ENCODE measurements at regions not wholly inside any gene's neighbourhood (a gene's known extent, or its start where the extent isn't known, plus 50 kb on each side); places are given as distances from the start of the nearest gene placed in this dataset.

GRCh38 chr7:106721816-106722785, 61.1 kb upstream of the CCDC71L start:
- Histone ChIP-seq H3K56ac (ENCODE audit: insufficient read length, low read depth, low read length) (no peak overlapping the region), H3K14ac (ENCODE audit: insufficient read depth, low read length) (no peak overlapping the region), H4K20me1 (ENCODE audit: control insufficient read depth, insufficient read depth, insufficient read length) (no peaks in the 10 kb centered on the region), H3K27ac (ENCODE audit: insufficient read length, low read depth, low read length) (no peak overlapping the region), H3K27me3 (ENCODE audit: insufficient read depth, low read length) (no peaks in the 10 kb centered on the region), H3K23ac (ENCODE audit: insufficient read length, low read depth, low read length) (no peak overlapping the region), H2AK5ac (ENCODE audit: insufficient read length, low read length) (no peak overlapping the region), H2BK15ac (ENCODE audit: low read depth, low read length) (no peak overlapping the region), H3K9ac (ENCODE audit: extremely low read depth, insufficient read length, low read length) (no peak overlapping the region), H2BK5ac (ENCODE audit: insufficient read length, low read length) (no peak overlapping the region), H3K9me3 (ENCODE audit: control insufficient read depth, low read depth, low read length) (no peaks in the 10 kb centered on the region), H3K79me2 (ENCODE audit: insufficient read depth, low read length) (no peaks in the 10 kb centered on the region), H4K91ac (ENCODE audit: insufficient read length, low read depth, low read length) (no peak overlapping the region), H3K79me1 (ENCODE audit: insufficient read depth, low read depth, low read length, poor library complexity, severe bottlenecking) (no peaks in the 10 kb centered on the region), H2BK120ac (ENCODE audit: low read depth, low read length, poor library complexity, severe bottlenecking) (no peak overlapping the region), H2BK20ac (ENCODE audit: low read depth, low read length, poor library complexity, severe bottlenecking) (no peak overlapping the region), H4K5ac (ENCODE audit: insufficient read length, low read depth, low read length) (no peak overlapping the region), H3K4me1 (ENCODE audit: insufficient read depth, low read length) (no peaks in the 10 kb centered on the region), H3K4me2 (ENCODE audit: insufficient read depth, insufficient read length, low read length) (no peak overlapping the region), H3K18ac (ENCODE audit: insufficient read length, low read depth, low read length) (no peak overlapping the region), H3K4ac (ENCODE audit: low read depth, low read length) (no peak overlapping the region), H2BK12ac (ENCODE audit: insufficient read length, low read depth, low read length) (no peak overlapping the region), H3K23me2 (ENCODE audit: insufficient read length, low read depth, low read length, poor library complexity, severe bottlenecking) (no peaks in the 10 kb centered on the region), H3T11ph (ENCODE audit: low read length) (no peak overlapping the region), H2AFZ (ENCODE audit: low read length) (no peak overlapping the region), H4K8ac (replicated peaks; ENCODE audit: insufficient read length, low read depth, low read length) (no peak overlapping the region)
- no peak for TF ChIP-seq CTCF (conservative IDR thresholded peaks at IDR 0.05)
- no CpG with 5 or more reads among the region's 5 CpGs for WGBS (ENCODE audit: extremely low coverage, insufficient read length, low lambda C conversion rate)
- Mint-ChIP-seq H3K36me3 (ENCODE audit: insufficient read depth in 1 of 3, low read depth in 3 of 3) (no peaks in the 10 kb centered on the region; a peak in 1 of 7 replicates), H3K4me3 (no peak overlapping the region), H3K27ac (no peak overlapping the region; a peak in 1 of 7 replicates), H3K4me1 (peaks cover 9 to 14% of the 10 kb centered on the region in 2 experiments), H3K9me3 (peaks cover 0 to 3% of the 10 kb centered on the region in 2 experiments; a peak in 1 of 5 replicates), H3K27me3 (ENCODE audit: low read depth) (peaks cover 20% of the 10 kb centered on the region)
- DNase-seq: no peak
